GM18868 (cell line): ENCODE measurements at regions not wholly inside any gene's neighbourhood (a gene's known extent, or its start where the extent isn't known, plus 50 kb on each side); places are given as distances from the start of the nearest gene placed in this dataset.

Source experiments
- ATAC-seq: cut with Tn5 transposase; IDR thresholded peaks from one replicate; pipeline ENCODE4 v1.9.1; 2021; ENCODE audit warnings: mild to moderate bottlenecking, moderate library complexity; ENCODE audit not compliant: unreplicated experiment

- ATAC-seq: no peak
Observed at GRCh38 chr10:123518765-123519164, 147.4 kb upstream of the GPR26 start.

GRCh38 chr10:123519861-123520260 lies 146.3 kb upstream of the GPR26 start:
- no peak for ATAC-seq

- ATAC-seq: no peak
Observed at GRCh38 chr10:123521076-123521475, 145.1 kb upstream of the GPR26 start.

- ATAC-seq: no peak
Observed at GRCh38 chr10:123521556-123521955, 144.6 kb upstream of the GPR26 start.

GRCh38 chr10:123522702-123523312 lies 143.3 kb upstream of the GPR26 start:
- peak; percentile 53 for ATAC-seq

- ATAC-seq: no peak
Observed at GRCh38 chr10:123523833-123524232, 142.3 kb upstream of the GPR26 start.

- ATAC-seq: no peak
Observed at GRCh38 chr10:123526356-123527064, 139.6 kb upstream of the GPR26 start.

- ATAC-seq: no peak
Observed at GRCh38 chr10:123527151-123527550, 139.0 kb upstream of the GPR26 start.

- ATAC-seq: no peak
Observed at GRCh38 chr10:123529146-123529760, 136.9 kb upstream of the GPR26 start.

- ATAC-seq: no peak
Observed at GRCh38 chr10:123530166-123530870, 135.8 kb upstream of the GPR26 start.

GRCh38 chr10:123535386-123535785 lies 130.8 kb upstream of the GPR26 start:
- no peak for ATAC-seq

GRCh38 chr10:123536176-123536845 lies 129.8 kb upstream of the GPR26 start:
- ATAC-seq: no peak

GRCh38 chr10:123537188-123537961 lies 128.8 kb upstream of the GPR26 start:
- ATAC-seq: peak; percentile 49

GRCh38 chr10:123538401-123539320 lies 127.5 kb upstream of the GPR26 start:
- ATAC-seq: no peak

GRCh38 chr10:123544986-123545385 lies 121.2 kb upstream of the GPR26 start:
- ATAC-seq: no peak

GRCh38 chr10:123548770-123549169 lies 117.4 kb upstream of the GPR26 start:
- no peak for ATAC-seq

- no peak for ATAC-seq
Observed at GRCh38 chr10:123549761-123550454, 116.2 kb upstream of the GPR26 start.

GRCh38 chr10:123550675-123551096 lies 115.5 kb upstream of the GPR26 start:
- ATAC-seq: no peak

GRCh38 chr10:123551259-123551658 lies 114.9 kb upstream of the GPR26 start:
- no peak for ATAC-seq
